Activated naive CD4-positive, alpha-beta T cell treated with anti-CD3 and anti-CD28 coated beads, Interleukin-2, amount 50 U/mL, for 16 hours (primary cell): ENCODE measurements at regions not wholly inside any gene's neighbourhood (a gene's known extent, or its start where the extent isn't known, plus 50 kb on each side); places are given as distances from the start of the nearest gene placed in this dataset.

Experiments
- DNase-seq: peaks from one replicate; pipeline ENCODE4 v3.0.0-alpha.2; 2020

DNA sequence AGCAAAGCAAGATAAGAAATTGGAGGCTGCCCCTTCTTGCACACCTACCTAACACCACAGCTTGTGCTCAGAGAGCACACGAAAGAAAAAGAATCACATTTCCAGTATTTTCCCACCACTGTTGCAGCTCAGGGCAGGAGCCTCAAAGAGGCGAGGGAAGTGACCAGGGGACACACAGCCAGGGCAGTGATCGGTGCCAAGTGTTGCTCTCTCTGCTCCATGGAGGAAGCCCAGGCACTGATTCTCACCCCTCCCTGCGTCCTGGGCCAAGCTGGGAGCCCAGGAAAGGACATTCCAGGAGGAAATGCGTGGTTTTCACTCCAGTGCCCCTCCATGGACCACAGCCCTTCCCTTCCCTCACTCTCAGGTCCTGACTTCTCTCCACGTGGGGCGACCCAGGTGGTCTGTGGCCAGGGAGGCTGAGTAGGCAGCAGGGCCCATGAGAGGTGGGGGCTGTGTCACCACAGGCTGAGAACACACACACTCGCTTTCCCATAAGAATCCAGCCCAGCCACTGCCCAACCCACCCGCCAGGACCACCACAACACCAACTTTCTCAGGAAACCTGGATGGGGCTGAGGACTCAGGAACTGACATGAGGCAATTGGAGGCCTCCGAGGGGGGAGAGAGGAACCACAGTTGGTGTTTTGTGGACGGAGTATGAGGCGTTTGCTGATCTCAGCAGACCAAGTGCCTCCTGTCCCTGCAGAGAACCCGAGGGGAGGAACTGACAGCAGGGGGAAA, 81.7 kb upstream of the MAFB start:
- no peak for DNase-seq

DNA sequence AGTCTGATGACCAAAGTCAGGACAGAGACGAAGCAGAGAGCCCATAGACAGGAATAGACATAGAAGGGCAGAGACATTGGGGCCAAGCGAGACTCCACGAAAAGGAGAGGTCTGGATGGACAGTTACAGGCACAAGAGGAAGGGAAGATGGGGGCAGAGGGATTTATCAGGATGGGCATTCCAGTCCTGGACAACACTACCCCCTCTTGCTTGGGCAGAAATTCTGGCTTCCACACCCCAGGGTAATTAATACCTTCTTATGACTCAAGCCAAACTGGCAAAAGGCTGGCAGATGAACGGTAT, 82.2 kb upstream of the MAFB start:
- no peak for DNase-seq

DNA sequence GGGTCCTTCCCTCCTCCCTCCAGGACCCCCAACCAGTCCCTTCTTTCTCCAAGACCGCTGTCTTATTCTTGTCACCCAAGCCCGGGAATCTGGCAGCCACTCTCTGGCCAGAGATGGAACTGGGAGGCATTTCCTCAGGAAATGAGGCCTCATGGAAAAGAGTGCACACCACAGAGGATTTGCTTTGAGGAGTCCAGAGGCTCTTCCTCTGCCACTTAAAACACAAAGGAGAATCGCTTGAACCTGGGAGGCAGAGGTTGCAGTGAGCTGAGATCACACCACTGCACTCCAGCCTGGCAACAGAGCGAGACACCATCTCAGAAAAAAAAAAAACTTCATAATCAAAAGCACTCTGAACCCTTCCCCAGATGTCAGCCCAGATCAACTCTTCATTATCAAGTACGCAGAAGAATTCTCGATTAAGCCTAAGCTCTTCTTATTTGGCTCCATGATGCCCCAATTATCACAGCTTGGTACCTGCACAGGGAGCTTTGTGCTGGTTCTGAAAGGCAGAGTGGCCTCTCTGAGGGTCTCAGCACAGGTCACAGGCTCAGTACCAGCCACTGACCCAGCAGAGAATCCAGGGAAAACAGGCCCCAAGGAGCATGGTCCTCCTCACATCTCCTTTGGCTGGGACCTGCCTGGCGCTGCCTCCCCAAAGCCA, 82.9 kb upstream of the MAFB start:
- DNase-seq, result no peak

DNA sequence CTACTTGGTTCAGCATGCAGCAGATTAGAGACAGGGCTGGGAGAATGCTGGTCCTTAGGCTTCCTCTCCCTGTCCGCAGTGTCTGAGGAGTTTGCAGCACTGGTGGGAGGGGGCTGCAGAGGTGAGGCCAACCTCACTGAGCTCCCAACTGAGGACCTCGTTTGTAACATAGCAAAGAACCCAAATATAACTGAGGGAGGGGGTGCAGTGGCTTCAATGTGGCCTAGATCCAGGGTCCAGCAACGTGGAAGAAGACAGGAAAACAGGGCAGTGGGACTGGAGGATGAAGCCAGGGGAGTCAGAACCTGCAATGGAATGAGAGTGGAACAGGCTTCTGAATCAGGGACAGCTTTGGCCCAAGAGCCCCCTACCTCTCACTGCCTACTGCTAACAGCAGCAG, 84.3 kb upstream of the MAFB start:
- no peak for DNase-seq

DNA sequence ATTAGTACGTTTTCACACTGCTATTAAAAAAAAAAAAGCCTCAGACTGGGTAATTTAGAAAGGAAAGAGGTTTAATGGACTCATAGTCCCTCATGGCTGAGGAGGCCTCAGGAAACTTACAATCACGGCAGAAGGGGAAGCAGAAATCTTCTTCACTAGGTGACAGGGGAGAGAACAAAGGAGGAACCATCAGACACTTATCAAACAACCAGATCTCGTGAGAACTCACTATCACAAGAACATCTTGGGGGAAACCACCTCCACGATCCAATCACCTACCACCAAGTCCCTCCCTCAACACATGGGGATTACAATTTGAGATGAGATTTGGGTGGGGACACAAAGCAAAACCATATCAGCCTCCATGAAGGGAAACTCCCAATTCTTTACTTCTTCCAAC, 85.2 kb upstream of the MAFB start:
- no peak for DNase-seq

DNA sequence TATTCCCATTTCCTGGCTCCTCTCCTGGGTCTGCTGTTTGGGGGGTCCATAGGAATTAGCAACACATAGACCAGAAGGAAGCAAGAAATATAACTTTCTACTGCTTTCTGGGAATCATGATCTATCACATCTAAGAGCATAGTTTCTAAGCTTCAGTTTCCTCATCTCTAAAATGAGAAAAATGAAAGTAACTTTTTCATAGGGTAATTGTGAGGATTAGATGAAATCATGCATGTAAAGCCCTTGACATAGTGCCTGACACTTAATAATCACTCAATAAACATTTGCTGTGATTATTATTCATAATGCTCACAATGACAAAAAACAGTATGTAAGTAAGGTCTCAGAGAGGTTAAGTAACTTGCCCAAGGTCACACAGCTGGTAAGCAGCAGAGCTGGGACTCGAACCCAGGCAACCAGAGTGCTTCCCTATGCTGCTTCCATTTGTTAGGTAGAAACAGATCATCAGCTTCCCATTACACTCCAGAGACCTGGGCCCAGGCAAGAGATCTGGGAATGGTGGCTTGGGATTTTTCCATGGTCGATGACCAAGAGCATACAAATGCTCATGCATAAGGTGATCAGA, 86.6 kb upstream of the MAFB start:
- DNase-seq, result no peak

DNA sequence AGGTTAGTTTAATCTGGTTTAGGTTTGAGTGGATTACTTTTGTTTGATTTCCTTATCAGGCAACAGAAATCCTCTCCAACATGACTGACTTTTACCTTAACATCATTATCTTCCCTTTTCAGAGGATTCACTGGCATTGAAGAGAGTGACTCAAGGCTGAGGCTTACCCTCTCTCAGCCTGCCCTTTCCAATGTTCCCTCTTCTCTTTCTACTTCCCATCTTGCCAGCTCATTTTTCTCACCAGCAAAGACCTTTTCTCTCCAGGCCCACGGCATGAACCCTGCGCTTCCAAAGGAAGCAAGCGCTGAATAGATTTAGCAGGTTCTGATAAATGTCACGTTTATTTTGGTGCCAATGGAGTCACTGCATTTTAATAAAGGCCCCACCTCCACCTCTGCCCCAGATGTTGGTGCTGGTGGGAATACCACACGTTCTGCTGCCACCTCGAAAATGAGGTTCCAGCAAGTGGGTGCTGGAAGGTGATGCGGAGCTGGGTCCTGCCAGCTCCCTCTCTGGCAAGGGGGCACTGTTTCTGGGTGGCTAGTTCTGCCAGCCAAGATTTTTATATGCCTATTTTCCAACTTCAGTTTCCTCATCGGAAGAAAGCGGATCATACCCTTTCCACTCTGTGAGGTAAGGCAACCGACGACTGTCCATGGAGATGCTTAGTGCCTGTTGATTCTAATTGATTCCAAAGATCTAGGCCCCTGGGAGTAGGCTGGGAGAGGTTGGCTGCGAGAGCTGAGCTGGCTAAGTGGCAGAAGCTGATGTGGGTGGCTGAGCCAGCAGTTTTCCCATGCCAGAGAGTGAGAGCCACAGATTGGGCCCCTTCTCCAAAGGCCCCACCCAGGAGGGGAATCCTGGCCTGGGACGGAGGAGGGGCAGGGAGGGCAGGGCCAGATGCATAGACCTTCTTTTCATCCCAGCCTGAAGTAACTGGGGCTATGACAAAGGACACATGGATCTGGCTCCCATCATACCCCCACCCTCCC, 87.7 kb upstream of the MAFB start:
- no peak for DNase-seq

DNA sequence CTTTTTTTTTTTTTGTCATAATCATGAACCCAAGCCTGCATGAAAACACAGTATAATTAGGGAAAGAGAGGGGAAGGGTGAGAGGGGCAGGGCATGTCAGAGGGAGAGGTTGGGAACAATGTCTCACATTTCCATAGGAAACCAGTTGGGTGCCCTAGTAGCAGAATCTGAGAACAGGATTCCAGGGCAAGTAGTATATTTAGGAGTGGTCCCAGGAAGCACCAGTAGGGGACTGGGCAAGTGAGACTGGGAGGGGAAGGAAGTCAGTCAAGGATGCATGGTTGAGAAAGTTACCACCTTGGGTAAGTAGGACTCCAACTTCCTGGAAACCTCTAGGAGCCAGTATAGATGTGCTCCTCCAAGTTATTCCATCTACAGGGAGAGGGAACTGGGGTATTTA, 88.6 kb upstream of the MAFB start:
- no peak for DNase-seq

DNA sequence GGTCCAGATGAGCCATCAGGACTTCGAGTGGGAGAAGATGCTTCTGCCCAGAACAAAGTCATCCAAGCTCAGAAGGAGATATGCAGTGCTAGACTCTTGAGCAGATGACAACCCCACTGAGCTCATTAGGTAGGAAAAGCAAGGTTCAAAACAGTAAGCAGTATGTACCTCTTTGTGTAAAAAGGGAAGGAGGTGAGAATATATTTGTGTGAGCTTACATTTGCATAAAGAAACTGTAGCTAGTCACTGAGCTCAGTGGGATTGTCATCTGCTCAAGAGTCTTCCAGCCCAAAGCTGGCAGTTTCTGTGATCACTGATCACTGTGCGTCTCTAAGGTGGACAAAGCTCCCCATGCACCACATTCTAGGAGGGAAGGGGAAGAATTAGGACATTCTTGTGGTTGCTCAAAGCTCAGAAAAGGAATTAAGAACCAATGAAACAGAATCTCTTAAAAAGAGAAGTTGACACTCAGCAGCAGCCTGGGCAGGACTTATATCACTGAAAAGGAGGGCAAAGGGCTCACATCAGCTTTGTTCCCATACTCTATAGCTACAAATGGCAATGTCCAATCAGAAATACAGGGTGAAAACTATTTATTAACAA, 90.0 kb upstream of the MAFB start:
- DNase-seq, result no peak

DNA sequence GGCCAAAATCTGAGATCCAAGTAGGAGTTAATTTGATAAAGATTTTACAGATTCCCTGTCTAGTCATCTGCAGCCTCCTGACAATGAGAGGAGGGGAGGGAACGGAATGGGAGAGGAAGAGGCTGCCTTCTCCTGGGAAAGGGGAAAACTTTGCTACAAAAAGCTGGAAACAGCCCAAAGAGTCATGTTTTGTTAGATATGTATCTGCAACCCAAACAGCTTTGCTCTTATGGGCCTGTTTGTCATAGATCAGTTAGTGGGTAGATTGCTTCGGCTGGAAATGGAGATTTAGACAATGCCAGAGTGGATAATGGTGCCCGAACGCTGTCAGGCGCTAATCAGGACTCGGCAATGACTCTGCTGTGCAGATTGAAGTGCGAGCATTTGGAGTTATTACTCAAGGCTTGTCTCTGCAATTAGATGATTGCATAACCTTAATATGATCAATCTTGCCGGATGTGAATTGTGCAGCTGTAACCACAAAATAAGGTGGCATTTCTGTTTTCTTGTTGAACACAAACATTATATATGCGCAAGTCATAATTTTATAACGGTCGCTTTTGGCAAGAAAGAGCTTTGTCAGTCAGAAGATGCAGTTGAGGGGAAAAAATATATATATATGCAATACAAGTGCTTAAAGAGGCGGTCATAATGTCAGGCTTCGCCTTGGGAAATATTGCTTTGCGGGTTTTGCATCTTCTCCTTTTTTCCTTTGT, 92.4 kb upstream of the MAFB start:
- no peak for DNase-seq

DNA sequence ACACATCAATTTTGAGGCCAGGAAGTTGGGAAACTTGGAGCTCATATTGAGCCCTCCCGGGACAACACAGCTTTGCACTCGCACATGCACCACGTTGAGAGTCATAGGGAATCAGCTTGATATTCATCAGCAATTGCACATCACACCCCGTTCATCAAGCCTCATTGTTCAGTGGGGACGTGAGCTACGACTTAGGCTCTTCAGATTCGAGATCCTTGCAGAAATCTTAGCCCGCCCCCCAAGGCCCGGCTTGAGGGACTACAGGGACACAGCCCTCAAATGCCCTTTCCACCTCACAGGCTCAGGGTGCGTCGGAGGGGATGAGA, 93.0 kb upstream of the MAFB start:
- DNase-seq, result no peak

DNA sequence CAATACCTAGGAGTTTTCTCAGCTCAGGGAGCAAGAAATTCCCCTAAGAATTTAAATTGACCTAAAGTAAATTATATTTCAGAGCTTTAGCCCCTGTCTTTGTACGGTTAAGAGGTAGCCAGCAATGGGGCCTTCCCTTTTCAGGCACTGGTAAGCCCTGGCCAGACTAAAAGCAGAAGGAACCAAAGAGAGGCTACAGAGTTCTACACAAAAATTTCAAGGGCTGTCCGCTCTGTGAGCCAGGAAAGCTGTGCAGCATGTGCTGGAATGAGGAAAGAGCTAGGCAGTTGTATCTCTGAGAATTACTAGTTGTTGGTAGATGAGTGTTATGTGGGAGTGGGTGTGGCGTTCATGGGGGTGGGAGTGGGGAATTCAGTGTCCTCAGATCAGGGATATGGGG, 96.3 kb upstream of the MAFB start:
- DNase-seq, result no peak

DNA sequence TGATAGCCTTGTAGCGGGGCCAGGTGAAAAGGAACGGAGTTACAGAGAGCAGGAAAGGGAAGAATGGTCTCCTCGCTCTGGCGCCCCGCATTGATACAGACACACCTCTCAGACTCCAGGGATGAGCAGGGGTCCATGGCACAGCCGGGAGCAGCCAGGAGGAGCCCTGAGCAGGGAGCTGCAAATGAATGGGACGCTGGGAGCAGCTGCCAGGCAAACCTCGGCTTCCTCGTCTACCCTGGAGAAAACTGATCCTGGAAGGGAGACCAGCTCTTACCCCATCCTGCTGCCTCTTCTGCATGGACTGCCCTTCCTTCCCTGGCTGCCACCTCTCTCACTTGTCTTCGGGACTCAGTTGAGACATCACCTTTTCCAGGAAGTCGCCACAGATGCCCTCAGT, 97.3 kb upstream of the MAFB start:
- DNase-seq, result no peak

DNA sequence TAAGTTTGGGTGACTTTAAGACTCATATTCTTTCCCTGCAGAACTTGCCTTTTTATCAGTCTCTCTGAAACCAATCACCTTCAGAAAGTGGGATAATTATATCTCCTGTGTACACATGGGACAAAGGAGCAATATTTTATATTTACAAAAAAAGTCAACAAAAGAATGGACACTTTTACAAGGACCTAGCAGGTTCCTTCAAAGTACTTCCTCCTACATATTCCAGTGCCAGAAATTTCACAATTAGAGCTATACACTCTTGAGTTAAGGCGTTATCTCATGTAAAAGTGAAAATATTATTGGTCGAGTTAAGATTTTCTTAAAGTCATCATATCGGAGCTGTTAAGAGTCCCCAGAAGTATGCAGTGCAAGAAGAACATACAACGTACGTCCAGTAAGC, 98.9 kb upstream of the MAFB start:
- DNase-seq, result no peak

DNA sequence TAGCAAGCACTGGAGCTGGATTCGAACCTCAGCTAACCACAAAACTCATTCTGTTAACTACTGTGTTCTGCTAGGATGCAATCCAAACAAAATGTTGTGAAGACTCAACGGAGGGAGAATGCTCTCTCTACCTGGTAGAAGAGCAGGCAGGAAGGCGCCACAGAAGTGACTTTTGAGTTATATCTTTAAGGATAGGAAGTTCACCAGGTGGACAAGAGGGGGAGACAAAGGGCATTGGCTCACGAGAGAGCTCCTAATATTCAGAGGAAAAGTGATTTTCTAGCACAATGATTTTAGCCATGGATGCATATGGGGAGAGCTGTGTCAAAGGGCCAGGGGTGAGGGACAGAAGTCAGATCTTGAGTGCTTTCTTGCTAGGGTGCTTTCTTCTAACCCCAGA, 108.4 kb upstream of the MAFB start:
- DNase-seq, result no peak

DNA sequence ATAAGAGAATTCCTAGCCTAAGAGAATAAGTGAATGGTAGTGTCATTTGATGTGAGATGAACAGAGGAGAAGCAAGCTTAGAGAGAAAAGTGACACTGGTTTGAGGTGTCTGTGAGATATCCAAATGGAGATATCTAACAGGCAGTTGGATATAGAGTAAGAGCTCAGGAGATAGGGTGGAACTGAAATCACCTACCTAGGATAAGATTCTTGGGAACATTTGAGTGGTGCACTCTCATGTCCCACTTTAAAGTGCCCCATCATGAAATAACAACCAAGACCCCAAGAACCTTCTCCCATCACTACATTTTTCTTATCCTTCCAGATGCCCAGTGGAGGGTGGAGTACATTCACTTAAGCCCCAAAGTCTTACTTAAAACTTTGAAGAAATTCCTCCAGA, 109.0 kb upstream of the MAFB start:
- DNase-seq, result no peak

DNA sequence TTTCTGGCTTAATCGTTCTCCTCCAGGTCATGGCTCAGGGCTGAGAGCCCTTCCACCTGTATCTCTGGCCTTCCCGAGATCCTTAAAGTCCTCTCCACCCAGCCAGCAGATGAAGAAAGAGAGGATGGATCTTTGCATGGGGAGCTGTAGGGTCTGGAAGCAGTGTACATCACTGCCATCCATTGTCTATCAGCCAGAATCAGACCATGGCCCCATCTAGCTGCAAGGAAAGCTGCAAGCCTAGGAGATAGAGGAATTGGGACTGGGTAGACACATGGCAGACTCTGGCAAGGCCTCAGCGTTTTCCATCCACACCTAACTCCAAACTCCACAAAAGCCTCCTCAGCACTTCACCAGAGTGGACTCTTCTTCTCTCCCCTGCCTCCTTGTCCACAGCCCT, 113.8 kb upstream of the MAFB start:
- DNase-seq, result no peak

DNA sequence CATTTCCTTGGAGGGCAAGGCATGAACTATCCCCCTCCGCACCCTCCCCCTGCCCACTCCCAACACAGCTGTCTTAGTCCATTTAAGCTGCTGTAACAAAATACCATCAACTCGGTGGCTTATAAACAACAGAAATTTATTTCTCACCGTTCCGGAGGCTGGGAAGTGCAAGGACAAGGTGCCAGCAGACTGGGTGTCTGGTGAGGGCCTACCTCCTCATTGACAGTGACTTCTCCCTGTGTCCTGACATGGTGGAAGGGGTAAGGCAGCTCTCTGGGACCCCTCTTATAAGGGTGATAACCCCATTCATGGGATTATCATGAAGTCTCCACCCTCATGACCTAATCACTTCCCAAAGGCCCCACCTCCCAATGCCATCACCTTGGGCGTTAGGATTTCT, 114.3 kb upstream of the MAFB start:
- no peak for DNase-seq

DNA sequence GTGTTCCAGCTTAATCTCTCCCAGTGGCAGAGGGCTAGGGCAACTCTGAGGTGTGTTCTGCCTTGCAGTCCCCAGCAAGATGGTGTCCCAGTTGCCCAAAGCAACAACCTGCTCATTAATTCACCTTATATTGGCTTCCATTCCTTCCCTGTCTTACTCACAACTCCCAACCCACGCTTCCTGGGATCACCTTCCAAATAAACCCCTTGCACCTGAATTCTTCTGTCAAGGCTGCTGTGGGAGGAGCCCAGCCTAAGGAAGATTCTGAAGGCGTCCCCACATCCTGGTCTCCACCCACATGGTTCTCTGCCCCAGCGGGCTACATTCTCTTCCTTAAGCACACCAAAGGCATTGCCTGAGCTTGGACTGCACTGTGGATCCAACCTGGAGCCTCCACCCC, 116.6 kb upstream of the MAFB start:
- DNase-seq, result no peak

DNA sequence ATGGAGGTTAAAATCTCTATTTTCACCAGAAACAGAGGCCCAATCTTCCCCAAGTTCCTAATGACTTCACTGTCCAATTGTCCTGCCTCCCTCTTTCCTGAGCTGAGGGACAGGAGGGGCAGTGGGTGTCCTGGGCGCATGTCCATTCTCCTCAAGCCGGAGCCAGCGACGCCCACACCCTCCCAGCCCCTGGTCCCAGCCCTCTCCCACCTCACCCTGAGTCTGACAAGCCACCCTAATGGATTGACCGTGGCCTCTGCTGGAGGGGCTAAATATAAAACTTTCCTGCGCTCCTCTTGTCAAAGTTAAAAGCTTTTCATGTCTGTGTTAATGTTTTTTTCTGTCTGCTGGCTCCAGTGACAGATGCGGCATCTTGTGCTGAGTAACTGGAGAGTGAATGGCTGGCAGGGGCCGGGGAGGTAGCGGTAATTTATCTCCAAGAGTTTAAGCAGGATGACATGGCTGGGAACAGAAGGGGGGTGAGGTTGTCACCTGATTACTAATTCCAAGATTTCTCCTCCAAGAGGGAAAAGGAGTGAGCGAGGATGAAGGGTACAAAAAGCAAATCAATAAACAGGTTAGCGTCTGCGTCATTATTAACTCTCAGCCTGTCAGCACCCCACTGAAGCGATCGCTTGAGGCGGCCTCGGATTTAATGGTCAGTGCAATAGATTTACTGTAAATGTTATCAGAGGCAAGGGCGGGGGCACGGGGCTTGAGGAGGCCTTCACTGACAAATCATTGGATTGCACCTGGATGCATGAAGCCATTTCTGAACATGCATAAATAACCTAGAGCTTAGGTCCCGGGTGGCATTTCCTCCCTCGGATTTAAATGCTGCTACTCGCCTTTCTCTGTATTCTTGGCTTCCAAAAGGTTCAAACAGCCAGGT, 118.1 kb upstream of the MAFB start:
- DNase-seq, result no peak

DNA sequence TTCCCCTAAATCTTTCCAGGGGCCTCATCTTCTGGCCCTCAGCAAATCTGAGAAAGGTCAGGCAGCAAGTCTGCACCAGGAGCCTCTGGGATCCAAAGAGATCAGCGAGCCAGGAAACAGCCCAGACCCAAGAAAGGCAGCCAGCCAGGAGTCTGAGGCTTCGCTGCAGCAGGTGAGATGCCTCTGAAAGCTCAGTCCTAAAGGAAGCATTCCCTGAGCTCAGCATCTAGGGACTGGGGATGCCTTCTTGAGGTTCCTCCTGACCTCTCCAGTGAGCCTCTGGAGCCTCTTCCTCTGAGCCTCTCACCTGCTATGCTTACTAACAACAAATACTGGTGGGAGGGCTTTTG, 118.8 kb upstream of the MAFB start:
- DNase-seq, result no peak

DNA sequence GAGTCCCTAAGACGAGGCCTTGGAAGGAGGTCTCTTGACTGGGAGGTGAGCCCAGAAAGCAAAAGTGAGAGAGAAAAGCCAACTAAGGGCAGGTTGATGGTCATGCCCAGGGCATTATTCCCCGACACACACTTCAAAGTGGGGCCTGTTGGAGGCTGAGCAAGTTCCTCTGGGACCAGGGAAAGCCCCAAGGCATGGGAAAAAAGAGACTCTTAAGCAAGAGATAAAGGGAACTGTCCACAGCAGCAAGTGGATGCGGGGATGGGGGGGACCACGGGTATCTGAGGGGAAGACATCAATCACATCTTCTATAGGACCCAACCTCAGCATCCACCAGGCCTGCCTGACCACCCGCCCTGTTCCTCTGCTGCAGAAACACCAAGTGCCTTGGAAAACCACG, 119.9 kb upstream of the MAFB start:
- DNase-seq, result no peak
